Fibroblast of villous mesenchyme (primary cell): ENCODE measurements at regions not wholly inside any gene's neighbourhood (a gene's known extent, or its start where the extent isn't known, plus 50 kb on each side); places are given as distances from the start of the nearest gene placed in this dataset.
"Not testable (repeated sequence)": the region's sequence is repeated elsewhere in the genome, so short reads cannot be mapped to it uniquely, and the experiment has no call there.

ENCODE experiments used
- DNase-seq: peaks from one replicate; pipeline ENCODE4 v3.0.0-alpha.2; 2010; ENCODE audit warnings: low read depth
- H3K4me3 ChIP-seq: 2 replicates; pipeline ENCODE4 v1.5.1; 2011; ENCODE audit warnings: low read depth, mild to moderate bottlenecking, low read length
- TF ChIP-seq, protein P1 (sequence below): IDR thresholded peaks from 2 replicates; pipeline ENCODE4 v1.5.1; 2012; ENCODE audit warnings: low read depth, mild to moderate bottlenecking, low read length; ENCODE audit not compliant: insufficient read depth

DNA sequence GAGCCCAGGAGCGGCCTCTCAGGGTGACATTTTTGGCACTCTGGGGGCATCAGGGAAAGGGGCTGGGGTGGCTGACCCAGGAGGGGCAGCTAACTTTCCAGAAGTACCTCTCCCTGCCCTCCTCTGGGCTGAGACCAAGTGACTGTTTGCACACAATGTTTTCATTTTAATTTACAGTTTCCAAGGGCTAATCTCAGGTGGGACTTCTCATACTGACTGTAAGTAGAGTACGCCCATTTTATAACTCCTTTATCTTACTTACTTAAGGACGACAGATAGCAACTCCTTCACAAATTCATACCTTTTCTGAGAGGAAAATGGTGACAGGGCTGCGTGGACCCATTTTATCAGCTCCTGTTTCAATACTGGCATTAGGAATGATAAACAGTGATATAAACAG, 172.9 kb upstream of the EXOC2 start:
- TF ChIP-seq, protein P1, sequence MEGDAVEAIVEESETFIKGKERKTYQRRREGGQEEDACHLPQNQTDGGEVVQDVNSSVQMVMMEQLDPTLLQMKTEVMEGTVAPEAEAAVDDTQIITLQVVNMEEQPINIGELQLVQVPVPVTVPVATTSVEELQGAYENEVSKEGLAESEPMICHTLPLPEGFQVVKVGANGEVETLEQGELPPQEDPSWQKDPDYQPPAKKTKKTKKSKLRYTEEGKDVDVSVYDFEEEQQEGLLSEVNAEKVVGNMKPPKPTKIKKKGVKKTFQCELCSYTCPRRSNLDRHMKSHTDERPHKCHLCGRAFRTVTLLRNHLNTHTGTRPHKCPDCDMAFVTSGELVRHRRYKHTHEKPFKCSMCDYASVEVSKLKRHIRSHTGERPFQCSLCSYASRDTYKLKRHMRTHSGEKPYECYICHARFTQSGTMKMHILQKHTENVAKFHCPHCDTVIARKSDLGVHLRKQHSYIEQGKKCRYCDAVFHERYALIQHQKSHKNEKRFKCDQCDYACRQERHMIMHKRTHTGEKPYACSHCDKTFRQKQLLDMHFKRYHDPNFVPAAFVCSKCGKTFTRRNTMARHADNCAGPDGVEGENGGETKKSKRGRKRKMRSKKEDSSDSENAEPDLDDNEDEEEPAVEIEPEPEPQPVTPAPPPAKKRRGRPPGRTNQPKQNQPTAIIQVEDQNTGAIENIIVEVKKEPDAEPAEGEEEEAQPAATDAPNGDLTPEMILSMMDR, result no peak
- H3K4me3 ChIP-seq, result no peak overlapping the region
- no peak for DNase-seq

DNA sequence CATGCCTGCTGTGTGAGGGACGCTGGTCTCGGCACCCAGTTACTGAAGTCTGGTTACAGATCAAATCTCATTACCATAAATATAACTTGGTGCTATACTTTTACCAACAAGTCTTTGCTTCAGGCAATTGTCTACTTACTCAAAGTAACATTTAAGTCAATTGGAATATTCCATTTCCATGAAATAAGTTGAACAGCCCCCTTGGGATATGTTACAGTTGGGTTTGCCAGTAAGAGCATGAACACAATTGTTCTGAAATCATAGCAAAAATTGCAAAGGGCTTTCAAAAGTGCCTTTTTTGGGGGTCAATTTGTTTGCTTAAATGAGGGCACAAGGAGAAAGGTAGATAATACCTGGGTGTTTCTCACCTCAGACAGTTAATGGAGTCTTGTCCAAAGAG, 170.9 kb upstream of the EXOC2 start:
- no peak overlapping the region for H3K4me3 ChIP-seq
- DNase-seq, result no peak
- TF ChIP-seq, protein P1, result no peak

DNA sequence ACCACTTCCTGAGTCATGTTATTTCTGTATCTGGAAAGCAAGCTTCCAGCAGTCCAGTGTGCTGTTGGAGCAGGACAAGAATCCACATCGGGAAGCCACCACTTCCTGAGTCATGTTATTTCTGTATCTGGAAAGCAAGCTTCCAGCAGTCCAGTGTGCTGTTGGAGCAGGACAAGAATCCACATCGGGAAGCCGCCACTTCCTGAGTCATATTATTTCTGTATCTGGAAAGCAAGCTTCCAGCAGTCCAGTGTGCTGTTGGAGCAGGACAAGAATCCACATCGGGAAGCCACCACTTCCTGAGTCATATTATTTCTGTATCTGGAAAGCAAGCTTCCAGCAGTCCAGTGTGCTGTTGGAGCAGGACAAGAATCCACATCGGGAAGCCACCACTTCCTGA, 170.2 kb upstream of the EXOC2 start:
- not testable (repeated sequence) for H3K4me3 ChIP-seq, DNase-seq

DNA sequence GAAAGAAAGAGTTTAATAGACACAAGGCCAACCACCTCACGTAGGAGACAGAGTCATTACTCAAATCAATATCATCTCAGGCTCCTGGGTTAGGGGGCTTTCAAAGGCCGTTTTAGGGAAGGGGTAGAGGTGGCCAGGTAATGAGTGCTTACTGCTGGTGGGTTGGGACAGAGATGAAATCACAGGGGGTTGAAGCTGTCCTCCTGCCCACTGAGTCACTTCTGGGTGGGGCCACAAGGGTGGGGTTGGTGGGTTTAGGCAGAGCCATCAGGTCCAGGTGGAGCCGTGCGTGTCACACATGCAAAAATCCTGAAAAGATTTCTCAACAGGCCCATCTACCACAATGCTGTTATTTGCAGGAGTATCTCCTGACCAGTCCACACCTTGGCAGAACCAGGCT, 167.0 kb upstream of the EXOC2 start:
- no peak overlapping the region for H3K4me3 ChIP-seq
- no peak for DNase-seq
- TF ChIP-seq, protein P1, result no peak

DNA sequence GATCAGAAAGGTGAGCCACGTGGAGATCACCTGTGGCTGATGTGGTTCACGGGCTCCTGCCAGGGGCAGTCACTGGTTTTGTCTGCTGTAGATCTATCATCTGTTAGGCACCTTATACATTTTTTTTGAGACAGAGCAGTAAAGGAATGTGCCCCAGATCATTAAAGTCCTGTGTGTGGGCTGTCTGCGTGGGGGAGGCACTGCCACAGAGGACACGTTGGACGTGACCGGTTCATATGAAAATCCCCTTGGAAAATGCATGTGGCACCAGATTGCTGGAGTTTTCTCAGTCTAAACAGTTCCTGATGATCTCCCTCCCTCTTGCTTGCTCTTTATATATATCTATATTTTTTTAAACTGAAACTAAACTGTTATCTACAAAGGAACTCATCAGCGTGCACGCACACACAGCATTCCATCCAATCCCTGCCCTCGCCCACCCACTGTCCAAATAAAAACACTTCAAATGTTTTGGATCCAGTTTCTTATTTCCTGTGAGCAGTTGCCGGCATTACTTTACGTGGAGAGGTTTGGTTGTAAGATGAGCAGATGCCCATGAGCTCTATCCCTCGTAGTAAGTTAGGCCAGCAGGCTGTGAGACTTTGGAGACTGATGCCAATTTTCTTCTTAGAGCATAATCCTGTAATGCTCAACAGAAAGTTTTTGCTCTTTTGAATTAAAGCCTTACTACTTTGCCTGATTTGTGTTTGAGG, 161.6 kb upstream of the EXOC2 start:
- H3K4me3 ChIP-seq, result peak overlapping the region; percentile 32
- TF ChIP-seq, protein P1, result no peak
- peak; percentile 63 for DNase-seq

DNA sequence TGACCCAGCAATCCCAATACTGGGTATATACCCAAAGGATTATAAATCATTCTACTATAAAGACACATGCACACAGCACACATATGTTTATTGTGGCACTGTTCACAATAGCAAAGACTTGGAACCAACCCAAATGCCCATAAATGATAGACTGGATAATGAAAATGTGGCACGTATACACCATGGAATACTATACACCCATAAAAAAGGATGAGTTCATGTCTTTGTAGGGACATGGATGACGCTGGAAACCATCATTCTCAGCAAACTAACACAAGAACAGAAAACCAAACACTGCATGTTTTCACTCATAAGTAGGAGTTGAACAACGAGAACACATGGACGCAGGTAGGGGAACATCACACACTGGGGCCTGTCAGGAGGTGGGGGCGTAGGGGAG, 159.3 kb upstream of the EXOC2 start:
- DNase-seq, H3K4me3 ChIP-seq: not testable (repeated sequence)

DNA sequence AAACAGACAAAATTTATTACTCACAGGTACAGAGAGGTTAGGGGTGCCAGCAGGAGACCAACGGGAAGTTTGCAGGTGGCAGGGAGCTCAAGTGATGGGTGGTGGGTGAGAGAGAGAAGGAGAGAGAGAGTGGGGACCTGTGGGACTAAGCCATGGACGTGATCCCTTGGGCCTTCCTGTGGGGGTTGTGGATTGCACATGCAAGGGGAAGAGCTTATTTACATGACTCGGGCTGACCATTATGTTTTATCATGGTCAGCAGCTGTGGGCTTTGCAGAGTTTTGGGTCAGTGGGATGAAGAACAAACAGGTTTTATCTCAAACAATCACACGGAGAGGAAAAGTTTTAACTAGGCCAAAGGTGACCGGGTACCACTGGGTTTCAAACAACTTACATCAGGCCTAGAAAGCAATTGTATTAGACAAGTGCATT, 156.2 kb upstream of the EXOC2 start:
- H3K4me3 ChIP-seq, result no peak overlapping the region
- TF ChIP-seq, protein P1, result no peak
- no peak for DNase-seq

DNA sequence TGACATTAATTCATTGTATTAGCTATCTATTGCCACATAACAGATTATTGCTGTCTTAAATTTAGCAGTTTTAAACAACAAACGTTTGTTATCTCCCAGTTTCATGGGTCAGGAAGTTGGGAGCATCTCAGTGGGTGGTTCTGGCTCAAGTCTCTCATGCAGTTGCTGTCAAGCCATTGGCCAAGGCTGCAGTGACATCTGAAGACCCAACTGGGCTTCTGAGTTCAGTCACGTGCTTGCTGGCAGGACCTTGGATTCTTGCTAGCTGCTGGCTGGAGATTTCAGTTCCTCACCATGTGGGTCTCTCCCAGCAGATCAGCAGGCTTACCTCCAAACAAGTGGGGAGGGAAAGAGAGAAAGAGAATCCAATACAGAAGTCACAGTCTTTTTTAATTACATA, 152.6 kb upstream of the EXOC2 start:
- no peak overlapping the region for H3K4me3 ChIP-seq
- TF ChIP-seq, protein P1, result no peak
- DNase-seq, result no peak
